ENCODE measurements at regions not wholly inside any gene's neighbourhood (a gene's known extent, or its start where the extent isn't known, plus 50 kb on each side); places are given as distances from the start of the nearest gene placed in this dataset.

DNA sequence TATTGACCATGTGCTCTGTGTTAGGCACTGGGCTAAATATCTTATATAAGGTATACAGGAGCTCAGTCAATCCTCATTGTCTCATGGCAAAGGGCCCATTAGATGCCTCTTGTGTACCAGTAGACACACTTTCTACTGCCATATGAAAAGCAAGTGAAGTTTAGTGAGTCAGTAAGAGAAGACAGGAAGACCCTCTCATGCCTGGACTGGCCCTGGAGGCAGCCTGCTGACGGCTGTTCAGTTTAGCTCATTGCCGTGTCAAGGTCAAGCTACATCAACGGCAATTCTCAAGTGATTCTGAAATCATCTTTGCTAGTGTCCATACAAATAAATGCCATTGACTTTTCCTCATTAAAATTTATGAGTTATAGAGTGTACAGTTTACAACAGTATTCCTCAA lies 237.9 kb downstream of the IRX1 start:
- no peak overlapping the region for H3K27ac ChIP-seq
- TF ChIP-seq, protein P1, sequence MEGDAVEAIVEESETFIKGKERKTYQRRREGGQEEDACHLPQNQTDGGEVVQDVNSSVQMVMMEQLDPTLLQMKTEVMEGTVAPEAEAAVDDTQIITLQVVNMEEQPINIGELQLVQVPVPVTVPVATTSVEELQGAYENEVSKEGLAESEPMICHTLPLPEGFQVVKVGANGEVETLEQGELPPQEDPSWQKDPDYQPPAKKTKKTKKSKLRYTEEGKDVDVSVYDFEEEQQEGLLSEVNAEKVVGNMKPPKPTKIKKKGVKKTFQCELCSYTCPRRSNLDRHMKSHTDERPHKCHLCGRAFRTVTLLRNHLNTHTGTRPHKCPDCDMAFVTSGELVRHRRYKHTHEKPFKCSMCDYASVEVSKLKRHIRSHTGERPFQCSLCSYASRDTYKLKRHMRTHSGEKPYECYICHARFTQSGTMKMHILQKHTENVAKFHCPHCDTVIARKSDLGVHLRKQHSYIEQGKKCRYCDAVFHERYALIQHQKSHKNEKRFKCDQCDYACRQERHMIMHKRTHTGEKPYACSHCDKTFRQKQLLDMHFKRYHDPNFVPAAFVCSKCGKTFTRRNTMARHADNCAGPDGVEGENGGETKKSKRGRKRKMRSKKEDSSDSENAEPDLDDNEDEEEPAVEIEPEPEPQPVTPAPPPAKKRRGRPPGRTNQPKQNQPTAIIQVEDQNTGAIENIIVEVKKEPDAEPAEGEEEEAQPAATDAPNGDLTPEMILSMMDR (IDR thresholded peaks at IDR 0.05), result no peak
- no peak for TF ChIP-seq ZFX (IDR thresholded peaks at IDR 0.05; ENCODE audit: borderline replicate concordance)

DNA sequence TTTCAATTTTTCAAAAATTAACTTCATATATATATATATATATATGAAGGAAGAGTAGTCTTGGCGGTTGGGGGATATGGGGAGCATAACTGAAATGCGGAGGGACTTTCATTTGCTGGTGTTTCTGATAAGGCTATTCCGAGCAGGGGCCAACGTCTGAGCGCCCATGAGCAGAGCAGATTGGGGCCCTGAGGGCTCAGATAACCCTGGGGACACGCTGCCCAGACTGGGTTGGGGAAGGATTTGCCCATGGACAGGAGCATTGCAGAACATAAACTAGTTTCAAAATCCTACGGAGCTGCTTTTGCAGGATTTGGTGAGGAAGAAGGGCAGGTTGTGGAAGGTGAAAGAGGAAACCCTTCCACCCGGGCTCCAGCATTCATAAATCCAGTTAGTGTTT lies 240.2 kb downstream of the IRX1 start:
- TF ChIP-seq ZFX (IDR thresholded peaks at IDR 0.05; ENCODE audit: borderline replicate concordance), result no peak
- TF ChIP-seq, protein P1 (IDR thresholded peaks at IDR 0.05), result no peak
- no peak overlapping the region for H3K27ac ChIP-seq

DNA sequence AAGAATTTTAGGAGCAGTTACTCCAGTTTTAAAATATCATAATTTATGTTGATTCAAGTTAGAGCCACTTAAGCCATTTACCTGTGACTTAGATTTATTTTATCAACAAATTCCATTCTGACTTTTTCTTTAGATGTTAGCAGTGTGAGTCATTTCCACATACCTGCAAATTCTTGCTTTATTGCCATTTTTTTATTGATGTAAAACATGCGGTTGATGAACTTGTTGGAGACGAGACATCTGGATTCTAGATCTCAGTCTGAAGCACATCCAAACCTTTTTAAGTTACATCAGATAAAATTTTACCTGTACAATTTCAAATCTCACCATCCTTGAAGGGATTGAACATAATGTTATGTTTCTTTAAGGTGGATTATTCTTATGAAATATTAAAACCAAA lies 240.9 kb downstream of the IRX1 start:
- TF ChIP-seq, protein P1 (IDR thresholded peaks at IDR 0.05), result no peak
- no peak for TF ChIP-seq ZFX (IDR thresholded peaks at IDR 0.05; ENCODE audit: borderline replicate concordance)
- no peak overlapping the region for H3K27ac ChIP-seq

DNA sequence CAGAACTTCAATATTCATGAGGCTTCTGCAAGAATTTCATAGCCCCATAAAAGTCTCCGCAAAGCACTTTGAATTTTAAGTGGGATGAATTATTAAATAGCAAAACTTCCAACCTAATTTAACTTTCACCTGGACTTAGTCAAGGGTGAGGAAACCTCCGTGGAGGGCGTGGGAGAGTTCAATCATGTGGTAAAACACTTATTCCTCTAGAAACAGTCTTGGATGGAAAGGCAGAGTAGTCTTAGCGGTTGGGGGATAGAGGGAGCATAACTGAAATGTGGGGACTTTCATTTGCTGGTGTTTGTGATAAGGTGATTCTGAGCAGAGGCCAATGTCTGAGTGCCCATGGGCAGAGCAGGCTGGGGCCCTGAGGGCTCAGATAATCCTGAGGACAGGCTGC lies 241.9 kb downstream of the IRX1 start:
- TF ChIP-seq ZFX (IDR thresholded peaks at IDR 0.05; ENCODE audit: borderline replicate concordance), result no peak
- TF ChIP-seq, protein P1 (IDR thresholded peaks at IDR 0.05), result no peak
- no peak overlapping the region for H3K27ac ChIP-seq

DNA sequence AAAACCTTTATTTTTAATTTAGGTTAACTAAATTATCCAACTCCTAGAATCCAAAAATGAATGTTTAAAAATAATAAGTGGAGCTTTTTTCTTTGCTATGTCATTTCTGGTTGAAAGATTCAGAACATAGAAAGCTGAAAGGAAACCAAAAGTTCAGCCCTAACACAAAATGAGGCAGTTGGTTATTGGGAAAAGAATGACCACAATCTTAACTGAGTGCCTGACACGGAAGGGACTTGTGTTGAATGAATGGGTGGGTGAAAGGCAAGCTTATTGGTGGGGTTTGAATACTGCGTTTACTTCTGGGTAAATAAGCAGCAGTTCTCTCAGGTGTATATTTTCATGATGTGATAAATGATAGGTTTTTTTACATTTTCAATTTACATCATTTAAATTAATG lies 243.5 kb downstream of the IRX1 start:
- H3K27ac ChIP-seq, result no peak overlapping the region
- TF ChIP-seq, protein P1 (IDR thresholded peaks at IDR 0.05), result no peak
- TF ChIP-seq ZFX (IDR thresholded peaks at IDR 0.05; ENCODE audit: borderline replicate concordance), result no peak

DNA sequence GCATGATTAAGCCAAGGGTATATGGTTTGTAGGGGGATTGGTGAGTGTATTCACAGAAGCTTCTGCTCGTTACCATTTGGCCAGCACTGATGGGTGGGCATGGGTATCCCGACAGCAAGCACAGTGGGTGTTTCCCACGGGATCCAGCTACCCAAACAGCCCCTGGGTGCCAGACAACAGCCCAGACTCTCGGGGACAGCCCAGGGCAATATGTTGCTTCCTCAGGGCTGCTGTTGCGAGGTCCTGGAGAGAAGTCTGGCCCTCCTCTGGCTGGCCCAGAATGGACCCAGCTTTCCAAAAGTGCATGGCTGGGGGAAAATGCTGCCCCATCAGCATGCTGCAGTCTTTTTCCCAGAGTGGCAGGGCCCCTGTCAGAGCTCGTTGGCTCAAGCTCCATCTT lies 247.0 kb downstream of the IRX1 start:
- H3K27ac ChIP-seq, result no peak overlapping the region
- TF ChIP-seq ZFX (IDR thresholded peaks at IDR 0.05; ENCODE audit: borderline replicate concordance), result no peak

DNA sequence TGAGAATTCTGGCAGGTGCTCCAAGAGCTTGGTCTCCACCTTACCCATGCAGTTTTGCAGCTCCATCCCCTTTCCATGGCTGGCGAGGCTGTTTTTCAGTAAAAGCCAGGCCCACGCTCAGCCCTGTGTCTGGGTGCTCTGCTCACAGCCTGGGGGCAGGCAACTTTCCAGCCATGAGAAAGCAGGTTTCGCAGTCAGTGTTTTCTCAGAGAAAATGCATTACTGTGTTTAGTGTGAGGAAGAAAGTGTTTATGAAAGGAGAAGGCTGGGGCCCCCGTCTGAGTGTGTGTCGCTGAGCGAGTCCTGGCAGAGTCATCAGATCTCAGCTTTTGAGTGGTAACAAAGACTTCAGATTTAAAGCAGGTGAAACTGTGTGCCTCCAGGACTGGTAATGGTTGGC lies 248.1 kb downstream of the IRX1 start:
- H3K27ac ChIP-seq, result no peak overlapping the region
- no peak for TF ChIP-seq ZFX (IDR thresholded peaks at IDR 0.05; ENCODE audit: borderline replicate concordance)
- TF ChIP-seq, protein P1 (IDR thresholded peaks at IDR 0.05), result no peak

DNA sequence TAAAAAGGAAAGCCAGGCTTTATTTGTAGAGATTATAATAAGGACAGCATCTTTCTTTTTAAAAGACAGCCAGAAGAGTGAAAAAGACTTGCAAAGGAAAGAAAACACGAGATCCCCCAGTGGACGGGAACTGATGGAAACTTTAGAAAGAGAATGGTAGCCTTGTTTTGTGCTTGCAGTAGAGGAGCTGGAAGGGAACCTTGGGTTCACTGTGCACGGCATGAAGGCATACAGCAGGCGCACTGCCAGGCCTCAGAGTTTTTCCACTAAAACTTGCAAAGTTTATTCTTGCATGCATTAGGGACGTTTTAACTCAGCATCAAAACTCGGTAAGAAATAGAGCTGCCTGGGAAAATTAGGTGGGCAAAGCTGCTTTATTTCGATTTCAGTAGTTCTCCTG lies 248.6 kb downstream of the IRX1 start:
- H3K27ac ChIP-seq, result no peak overlapping the region
- TF ChIP-seq, protein P1 (IDR thresholded peaks at IDR 0.05), result no peak
- TF ChIP-seq ZFX (IDR thresholded peaks at IDR 0.05; ENCODE audit: borderline replicate concordance), result no peak

Measured in 22Rv1 (cell line).